HG03097 (cell line): ENCODE measurements at regions not wholly inside any gene's neighbourhood (a gene's known extent, or its start where the extent isn't known, plus 50 kb on each side); places are given as distances from the start of the nearest gene placed in this dataset.

Experiments
- ATAC-seq: cut with Tn5 transposase; IDR thresholded peaks from one replicate; pipeline ENCODE4 v1.9.1; 2021; ENCODE audit not compliant: unreplicated experiment, low FRiP score

DNA sequence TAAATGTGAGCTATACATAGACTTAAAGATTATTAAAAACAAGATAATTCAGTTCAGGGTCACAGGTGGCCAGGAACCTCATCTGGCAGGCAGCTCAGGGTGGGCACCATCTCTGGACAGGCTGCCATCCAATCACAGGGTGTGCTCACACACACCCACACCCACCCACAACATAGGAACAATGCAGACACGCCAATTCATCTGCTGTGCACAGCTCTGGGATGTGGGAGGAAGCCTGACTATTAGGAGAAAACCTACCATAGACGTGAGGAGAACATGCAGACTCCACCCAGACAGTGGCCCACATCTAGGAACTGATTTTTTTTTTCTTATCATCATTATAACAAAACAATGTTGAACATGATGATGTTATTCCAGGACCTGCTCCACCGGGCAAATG lies 286.7 kb downstream of the PRL start:
- no peak for ATAC-seq

DNA sequence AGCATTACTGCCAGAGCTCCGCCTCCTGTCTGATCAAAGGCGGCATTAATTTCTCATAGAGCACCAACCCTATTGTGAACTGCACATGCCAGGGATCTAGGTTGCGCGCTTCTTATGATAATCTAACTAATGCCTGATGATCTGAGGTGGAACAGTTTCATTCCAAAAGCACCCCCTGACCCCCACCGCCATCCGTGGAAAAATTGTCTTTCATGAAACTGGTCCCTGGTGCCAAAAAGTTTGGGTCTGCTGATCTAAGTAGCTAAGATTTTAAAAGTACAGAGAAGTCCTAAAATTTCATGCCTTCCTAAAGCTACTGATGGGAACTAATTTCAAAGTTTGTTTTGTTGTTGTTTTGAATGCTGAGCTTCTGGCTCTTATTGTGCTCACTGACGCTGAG lies 281.6 kb downstream of the PRL start:
- no peak for ATAC-seq

DNA sequence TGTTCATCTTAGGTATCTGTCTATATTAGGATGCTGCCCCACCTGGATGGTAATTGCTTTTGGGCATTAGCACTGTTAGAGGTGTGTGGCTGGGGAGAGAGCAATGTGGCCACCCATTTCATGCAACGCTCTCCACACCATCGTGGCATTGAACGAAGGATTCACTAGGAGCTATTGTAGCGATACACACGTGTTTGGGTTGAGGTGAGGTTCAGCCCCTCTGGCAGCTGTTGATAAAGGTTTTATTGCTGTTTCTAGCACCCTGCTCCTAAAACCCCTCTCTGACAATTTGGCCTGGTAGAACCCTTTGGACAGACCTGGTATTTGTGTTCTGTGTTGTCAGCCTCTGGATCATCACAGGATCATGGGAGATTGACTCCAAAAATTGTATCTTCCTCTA lies 280.9 kb downstream of the PRL start:
- no peak for ATAC-seq

DNA sequence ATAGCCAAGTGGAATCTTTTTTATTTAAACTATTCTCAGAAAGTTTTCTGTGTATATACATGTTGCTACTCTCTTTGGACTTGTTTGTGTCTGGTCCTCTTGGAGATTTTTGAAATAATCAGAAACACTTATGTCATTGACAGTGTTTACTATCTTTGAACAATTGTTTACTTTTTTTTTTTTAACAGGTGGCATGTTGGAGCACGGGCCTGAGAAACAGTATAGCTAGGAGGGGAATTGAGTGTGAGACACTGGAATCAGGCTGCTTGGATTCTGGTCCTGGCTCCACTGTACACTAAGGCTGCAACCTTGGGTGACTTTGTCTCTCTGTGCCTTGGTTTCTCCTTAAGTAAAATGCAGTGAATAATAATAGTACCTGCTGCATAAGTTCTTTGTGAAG lies 279.6 kb downstream of the PRL start:
- no peak for ATAC-seq

DNA sequence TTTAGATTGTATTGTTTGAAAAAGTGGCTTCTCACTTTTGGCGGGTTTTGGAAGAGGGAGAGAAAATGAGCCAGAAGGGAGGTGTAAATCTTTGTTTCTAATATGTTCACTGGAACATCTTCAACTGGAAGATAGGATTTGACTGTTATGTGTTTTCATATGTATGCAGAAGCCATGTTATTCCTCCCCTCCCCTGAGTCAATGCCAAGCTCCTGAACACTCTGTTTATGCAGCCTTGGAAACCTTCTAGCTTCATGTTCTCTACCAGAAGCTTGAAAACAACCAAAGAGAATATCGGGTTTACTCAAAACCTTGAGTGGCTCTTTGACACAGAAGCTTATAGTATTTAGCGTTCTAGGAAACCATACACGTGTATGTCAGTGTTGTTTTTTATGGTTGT lies 279.1 kb downstream of the PRL start:
- ATAC-seq = no peak

DNA sequence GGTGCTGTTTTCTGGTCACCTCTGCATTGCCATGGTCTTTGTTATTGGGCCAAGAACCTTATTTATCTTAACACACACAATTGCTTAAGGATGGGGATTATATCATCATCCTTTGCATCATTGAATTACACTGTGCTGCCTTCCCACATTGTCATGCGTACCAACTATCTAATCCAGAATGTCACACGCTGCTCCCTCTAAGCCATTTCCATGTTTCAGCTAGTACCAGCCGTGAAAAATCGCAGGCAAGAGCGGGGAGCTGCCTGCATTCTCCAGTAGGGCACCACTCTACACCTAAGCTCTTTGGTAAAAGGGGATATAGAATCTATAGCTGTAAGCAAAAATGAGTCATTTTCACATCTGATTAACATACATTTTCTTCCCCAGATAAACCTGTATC lies 277.0 kb downstream of the PRL start:
- no peak for ATAC-seq

DNA sequence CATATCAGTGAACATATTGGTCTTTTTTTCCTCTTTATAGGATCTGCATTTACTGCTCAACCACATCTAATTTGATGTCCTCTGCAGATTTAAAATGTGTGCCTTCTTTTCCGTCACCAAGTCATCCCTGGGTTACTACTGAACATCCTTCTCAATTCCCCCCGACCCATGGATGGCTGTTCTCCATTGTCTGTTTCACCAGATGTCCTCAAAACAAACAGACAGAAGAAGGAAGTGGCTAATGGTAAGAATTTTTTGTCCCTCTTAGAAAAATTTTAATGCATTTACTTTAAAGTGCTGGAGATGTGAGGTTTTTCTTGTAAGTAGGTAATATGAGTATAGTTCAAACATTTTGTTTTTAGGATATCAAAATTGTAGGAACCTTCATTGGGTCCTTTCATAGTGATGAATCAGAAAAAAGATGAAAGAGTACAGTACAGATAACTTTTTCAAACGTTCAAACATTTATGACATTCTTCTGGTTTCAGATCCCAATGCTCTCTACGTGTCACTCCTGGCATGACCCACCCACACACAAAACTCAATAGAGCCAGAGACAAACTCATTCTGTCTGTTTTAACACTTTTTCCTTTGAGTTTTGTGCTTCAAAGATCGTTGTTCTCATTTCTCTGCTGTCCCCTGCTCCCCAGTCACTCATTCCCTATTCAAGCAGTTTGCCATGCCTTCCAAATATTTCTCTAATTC lies 276.4 kb downstream of the PRL start:
- ATAC-seq = no peak

DNA sequence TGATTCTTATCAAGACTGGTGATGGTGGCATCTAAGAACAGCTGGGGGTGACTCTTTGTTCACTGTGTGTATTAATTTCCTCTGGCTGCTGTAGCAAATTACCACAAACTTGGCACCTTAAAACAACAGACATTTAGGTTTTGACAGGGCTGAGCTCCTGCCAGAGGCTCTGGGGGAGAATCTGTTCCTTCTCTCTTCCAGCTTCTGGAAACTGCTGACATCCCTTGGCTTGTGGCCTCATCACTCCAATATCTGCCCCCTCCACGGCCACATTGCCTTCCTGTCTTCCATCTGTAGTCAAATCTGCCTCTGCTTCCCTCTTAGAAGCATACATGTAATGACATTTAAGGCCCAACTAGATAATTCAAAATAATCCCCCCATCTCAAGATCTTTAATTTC lies 274.9 kb downstream of the PRL start:
- no peak for ATAC-seq

DNA sequence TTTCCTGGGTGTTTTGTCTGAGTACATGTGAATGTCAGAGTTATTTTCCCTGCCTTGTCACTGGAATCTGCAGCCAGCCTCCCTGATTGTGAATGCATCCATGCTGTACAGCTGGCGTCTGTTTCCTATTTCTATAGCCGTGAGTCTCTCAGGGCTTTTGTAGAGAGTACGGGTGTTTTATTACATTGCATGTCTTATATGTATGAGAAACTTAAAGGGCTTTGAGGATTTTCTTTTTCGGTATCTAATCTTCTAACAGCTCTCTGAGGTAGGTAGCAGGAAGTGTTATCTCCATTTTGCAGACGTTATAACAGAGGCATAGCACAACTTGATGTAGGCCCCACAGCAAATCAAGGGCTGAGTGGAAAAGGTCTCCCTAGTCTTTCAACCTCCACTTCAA lies 272.9 kb downstream of the PRL start:
- no peak for ATAC-seq

DNA sequence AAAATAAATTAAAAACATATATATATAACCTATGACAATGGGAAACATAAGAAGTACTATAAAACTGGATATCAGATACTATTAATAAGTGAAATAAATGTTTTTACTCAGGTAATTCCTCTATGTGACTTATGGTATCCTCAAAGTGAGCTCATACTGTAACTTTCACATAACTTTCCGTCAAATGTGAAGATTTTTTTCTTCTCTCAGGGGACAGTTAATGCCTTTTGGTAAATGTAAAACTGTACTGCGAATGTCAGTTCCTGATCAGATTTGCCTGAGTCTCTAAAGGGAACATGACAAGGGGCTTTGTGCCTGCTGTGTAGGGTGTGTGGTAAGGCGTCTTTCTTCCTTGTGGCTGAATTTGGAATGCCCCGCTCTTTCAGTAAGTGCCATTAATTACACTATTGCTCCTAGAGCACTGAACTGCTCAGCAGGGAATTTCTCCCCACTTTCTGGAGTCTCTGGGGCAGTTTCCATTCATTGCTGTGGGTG lies 271.8 kb downstream of the PRL start:
- ATAC-seq = peak; percentile 30

DNA sequence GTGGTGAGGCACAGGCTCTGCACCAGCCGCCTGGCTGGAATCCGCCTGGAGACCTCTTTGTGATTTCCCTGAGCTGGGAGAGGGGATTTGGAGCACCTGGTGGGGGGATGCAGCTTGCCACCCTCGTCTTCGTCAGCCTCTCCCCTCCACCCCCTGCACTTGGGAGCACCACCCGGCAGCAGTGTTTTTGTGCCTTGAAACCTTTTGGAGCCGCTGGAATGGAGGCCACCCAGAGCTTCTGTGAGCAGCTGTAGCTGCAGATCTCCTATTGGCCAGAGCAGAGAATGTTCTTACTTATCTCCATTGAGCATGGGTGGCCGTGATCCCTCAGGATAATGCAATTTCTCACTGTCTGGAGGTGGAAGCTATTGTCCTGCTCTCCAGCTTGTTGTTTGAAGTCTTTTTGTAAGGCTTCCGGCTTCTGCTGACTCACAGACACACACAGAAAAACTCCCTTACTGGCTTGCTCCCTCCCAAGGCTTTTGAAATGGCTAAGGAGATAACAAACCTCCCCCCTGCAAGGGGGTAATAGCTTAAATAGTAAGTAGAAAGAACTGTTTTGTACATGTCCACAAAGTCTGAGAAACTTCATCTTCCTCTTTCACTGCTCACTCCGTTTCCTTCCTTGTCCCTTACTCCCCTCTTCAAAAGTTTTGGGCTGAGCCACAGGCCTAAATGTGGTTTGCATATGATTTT lies 271.2 kb downstream of the PRL start:
- peak; percentile 58 for ATAC-seq

DNA sequence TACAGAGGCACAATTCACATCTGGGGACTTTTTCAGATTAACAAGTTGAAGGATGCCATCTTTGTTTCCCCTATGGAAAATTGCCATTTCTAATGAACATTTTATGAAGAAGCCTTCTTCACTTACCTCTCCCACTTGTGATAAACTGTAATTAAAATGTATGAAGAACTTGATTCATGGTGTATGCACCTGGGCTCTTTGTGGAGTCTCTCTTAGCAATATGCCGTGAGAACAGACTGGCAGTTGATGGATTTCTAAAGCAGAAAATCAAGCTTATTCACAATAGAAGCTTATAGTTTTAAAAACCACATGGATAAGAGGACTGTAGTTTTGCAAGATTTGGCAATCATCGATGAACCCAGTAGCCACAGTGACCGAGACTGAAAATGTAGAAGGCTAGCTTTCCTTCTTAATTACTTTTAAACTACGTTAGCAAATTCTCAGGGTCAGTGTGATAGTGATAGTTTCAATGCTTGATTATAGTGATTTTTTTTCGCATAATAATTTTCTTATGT lies 270.6 kb downstream of the PRL start:
- ATAC-seq = peak; percentile 27

DNA sequence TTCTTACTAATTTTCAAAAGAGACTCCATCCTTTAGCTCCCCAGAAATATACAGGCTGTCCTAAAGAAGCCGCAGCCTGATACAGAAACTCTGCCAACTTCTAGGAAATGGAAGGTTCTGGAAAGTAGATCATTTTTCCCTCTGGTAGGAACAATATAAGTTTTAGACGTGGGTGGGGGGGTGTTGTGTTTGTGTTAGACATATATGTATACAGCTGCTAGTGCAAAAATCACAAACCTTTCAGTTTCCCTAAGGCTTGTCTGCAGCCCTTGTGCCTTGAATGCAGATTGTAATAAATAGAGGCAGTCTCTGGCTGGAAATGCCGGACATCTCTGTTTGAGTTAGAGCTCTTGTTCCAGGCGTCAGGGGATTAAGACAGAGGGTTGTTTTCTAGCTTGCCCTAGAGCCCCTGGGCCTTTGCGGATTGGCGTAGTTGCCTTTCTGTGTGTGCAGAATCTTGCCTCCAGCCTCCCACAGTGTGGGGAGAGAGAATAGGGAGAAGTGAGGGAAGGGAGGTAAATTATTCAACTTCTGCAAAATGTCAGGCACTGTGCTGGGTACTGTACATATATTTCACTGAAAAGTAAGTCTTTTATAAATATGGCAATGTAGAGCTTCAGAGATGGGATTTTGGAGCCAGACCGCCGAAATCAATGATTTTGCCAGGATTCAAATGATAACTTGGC lies 269.7 kb downstream of the PRL start:
- no peak for ATAC-seq

DNA sequence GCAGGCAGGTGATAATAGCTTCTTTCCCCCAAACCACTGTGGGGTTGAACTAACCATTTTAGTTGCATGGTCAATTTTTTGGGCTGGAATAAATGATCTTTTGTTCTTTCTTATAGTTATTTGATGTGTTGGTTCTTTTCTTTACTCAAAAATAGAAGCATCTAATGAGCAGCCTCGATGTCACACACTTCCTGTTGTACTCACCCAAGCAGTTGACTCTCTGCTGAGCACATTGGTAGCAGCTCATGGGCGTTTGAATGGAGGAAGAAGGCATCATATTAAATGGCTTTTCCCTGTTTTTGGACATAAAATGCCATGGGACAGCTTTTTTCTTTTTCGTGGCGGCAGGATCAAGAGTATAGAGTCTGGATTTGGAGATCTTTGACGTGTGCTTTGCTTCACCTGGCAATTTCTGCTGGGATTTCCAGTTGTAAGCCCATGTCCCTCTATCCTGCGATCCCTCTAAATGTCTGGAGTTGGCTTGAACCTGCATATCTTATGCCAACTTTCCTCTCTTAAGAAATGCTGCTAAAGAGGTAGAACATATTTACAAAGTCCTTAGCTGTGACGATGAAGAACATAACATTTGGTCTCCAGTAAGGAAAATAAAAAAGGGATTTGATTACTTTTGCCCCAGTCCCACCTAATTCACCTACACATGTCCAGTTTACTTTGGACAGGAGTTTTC lies 268.3 kb downstream of the PRL start:
- no peak for ATAC-seq

DNA sequence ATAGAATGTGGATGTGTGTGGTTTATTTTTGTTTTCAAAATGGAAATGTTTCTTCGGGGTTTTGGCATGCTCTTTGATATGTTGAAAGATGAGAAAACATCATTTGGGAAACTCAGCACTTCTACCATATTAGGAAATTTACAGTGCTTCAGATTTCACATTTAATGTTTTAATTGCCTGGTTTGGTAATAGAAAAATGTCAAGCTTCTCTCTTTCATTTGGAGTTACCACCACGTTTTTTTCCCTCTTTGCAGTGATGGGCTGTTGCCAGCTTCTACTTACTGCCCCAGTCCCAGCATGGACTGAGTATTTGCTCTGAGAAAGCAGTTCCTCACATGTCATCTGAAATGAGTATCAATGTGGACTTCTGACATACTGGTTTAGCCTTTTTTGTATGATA lies 267.7 kb downstream of the PRL start:
- no peak for ATAC-seq

DNA sequence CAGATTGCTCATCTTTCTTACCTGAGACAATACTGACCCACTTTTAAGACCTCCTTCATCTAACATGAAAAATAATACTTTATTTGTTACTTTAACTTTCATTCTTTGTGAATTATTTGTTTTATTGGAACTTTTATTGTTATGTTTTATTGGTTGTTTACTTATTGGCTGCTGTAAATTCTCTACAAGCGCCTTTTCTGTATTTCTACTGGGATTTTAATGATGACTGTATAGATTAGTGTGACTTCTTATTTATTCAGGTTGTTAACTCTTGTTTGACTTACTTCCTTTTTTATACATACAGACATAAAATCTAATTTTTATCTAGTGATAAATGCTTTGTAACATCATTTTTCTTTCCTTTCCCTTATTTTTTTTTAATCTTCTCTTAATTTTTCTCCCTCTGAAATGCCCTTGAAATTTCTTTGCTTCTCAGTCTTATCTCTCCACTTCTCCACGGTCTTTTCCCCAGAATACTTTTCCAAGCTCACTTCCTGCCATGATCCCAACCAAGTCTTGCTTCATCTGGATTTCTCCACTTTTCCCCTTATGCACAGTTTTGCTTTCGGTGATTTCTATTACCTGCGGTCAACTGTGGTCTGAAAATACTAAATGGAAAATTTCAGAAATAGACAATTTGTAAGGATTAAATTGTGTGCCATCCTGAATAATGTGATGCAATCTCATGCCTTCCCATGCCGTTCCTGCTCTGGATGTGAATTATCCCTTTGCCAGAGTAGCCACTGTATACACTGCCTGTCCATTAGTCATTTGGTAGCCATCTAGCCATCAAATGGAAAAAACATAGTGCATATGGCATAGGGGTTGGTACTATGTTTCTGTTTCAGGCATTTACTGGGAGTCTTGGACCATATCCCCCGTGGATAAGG lies 265.9 kb downstream of the PRL start:
- ATAC-seq = no peak

DNA sequence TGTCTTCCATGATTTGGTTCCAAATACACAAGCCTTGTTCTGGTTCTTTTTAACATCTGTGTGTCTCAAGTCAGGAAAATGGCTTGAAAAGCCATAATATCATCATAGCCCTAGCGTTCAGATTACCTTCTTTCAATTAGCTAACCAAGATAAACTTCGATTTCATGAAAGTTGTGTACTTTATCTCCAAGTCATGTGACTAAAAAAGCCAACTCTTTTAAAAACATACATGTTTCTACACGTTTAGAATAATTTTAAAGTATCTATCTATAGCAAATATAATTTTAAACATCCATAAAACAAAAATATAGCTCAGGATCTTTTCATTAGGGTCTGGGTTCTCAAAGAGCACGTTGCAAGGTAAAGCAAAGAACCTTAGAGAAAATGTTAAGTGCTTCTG lies 261.1 kb downstream of the PRL start:
- ATAC-seq = no peak

DNA sequence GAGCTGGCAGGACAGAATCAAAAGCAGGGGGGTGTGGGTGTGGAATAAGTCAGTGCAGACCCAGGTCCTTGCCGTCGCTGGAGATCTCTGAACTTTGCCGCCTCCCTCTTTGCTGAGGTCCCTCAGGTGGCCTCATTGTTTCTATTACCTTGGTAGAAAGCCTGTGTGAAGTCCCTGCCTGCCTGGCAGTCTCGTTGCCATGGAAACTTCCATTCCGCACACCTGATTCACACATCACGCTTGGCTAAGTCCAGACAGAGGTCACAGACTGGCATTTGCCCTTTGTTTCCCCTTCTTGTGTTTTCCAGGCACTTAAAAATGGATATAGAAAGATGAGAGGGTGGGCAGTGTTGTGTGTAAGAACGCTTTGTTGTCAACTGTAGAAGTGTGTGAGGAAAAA lies 260.6 kb downstream of the PRL start:
- ATAC-seq = no peak

DNA sequence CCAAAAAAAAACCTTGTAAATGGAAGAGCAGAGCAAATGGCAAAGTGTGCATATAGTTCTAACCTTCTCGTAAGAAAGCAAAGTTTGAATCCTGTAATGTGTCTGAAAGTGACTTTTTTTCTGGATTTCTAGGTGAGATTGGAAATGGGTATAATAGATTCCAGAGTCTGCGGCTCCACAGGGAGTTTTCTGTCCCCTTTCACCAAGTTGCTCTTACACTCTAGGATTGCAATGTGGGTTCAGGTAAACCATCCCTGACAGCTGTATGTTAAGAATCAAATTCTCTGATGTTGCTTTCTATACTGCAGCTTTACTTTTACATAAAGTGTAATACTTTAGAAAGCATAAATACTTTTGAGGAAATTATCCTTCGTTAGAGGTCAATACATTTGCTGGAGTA lies 260.1 kb downstream of the PRL start:
- ATAC-seq = no peak
